ENCODE measurements at regions not wholly inside any gene's neighbourhood (a gene's known extent, or its start where the extent isn't known, plus 50 kb on each side); places are given as distances from the start of the nearest gene placed in this dataset.
"Not testable (repeated sequence)": the region's sequence is repeated elsewhere in the genome, so short reads cannot be mapped to it uniquely, and the experiment has no call there.

DNA sequence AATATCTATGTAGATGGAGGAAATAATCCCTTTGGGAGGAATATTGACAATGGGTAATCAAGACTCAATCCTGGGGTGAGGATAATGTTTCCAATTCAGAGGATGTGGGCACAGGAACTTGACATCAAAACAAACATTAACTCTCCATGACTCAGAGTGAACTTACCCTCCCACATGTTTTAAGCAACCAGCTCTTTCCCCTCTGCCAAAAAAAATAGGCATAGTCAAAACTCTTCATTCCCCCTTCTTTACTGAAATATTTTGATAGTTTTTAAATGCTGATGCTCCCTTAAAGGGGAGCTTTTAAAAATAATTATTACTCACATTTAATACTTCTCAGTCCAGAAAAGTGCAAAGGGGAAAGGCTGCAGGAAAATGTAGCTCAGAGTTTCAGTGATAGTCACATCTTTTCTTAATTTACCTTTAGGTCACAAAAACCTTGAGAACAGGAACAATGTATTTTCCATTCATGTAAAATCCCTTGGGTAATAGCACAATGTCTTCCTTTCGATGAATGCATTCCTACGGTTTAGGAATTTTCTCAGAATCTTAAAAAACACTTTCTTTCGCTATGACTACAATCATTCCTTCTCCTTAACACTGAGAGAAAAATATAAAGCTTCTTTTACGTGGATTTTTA, 298.4 kb upstream of the GRAMD2B start:
- no peaks in the 10 kb centered on the region for H3K9me3 ChIP-seq (ENCODE audit: severe bottlenecking)
- DNase-seq = no peak
- H3K27ac ChIP-seq = no peak overlapping the region
- no peak overlapping the region for H3K4me3 ChIP-seq (ENCODE audit: low read depth, low read length)
- TF ChIP-seq, protein P1, sequence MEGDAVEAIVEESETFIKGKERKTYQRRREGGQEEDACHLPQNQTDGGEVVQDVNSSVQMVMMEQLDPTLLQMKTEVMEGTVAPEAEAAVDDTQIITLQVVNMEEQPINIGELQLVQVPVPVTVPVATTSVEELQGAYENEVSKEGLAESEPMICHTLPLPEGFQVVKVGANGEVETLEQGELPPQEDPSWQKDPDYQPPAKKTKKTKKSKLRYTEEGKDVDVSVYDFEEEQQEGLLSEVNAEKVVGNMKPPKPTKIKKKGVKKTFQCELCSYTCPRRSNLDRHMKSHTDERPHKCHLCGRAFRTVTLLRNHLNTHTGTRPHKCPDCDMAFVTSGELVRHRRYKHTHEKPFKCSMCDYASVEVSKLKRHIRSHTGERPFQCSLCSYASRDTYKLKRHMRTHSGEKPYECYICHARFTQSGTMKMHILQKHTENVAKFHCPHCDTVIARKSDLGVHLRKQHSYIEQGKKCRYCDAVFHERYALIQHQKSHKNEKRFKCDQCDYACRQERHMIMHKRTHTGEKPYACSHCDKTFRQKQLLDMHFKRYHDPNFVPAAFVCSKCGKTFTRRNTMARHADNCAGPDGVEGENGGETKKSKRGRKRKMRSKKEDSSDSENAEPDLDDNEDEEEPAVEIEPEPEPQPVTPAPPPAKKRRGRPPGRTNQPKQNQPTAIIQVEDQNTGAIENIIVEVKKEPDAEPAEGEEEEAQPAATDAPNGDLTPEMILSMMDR (IDR thresholded peaks at IDR 0.05; ENCODE audit: low read depth, low read length) = no peak
- H3K27me3 ChIP-seq (ENCODE audit: insufficient read depth, low read depth, severe bottlenecking) = no peaks in the 10 kb centered on the region
- H3K36me3 ChIP-seq = no peaks in the 10 kb centered on the region

DNA sequence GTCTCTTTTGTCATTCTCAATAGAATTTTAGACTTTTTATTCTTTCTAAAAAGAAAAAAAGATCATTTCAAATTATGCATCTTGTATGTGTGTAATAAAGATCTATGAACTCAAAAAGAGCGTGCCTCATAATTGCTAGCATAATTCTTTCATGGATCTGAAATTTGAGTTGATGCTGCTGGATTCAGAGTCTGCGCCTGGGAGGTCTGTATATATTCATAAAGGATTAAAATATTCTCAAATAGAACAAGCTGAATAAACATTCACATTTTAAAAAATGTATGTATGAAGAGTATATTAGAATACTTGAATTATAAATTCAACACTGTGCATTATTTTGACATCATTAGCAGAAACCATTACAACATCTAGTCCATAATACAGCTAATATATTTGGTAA, 297.8 kb upstream of the GRAMD2B start:
- no peak overlapping the region for H3K4me3 ChIP-seq (ENCODE audit: low read depth, low read length)
- H3K36me3 ChIP-seq = no peaks in the 10 kb centered on the region
- no peaks in the 10 kb centered on the region for H3K27me3 ChIP-seq (ENCODE audit: insufficient read depth, low read depth, severe bottlenecking)
- TF ChIP-seq, protein P1 (IDR thresholded peaks at IDR 0.05; ENCODE audit: low read depth, low read length) = no peak
- no peak overlapping the region for H3K27ac ChIP-seq
- H3K9me3 ChIP-seq (ENCODE audit: severe bottlenecking) = no peaks in the 10 kb centered on the region
- no peak for DNase-seq

DNA sequence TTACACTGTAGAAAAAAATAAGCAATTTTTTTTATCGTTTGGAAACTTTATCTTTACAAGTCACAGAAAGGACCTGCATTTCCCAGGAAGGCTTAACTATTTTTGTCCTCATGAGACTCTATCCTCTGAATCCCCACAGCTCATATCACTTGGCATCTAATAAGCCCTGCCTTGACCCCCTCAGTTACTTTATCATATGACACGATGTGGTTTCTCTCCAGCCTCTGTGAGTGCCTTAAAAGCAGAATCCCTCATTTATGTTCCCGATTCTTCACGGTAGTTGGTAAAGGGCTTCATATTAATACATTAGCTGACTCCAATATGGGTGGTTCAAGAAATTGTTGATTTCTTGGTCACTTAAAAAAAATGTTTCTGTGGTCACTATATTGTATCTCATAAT, 296.6 kb upstream of the GRAMD2B start:
- Histone ChIP-seq H3K4me3 (ENCODE audit: low read depth, low read length) (no peak overlapping the region), H3K27me3 (ENCODE audit: insufficient read depth, low read depth, severe bottlenecking) (no peaks in the 10 kb centered on the region), H3K27ac (no peak overlapping the region), H3K9me3 (ENCODE audit: severe bottlenecking) (no peaks in the 10 kb centered on the region), H3K36me3 (no peaks in the 10 kb centered on the region)
- TF ChIP-seq, protein P1 (IDR thresholded peaks at IDR 0.05; ENCODE audit: low read depth, low read length) = no peak
- DNase-seq = no peak

DNA sequence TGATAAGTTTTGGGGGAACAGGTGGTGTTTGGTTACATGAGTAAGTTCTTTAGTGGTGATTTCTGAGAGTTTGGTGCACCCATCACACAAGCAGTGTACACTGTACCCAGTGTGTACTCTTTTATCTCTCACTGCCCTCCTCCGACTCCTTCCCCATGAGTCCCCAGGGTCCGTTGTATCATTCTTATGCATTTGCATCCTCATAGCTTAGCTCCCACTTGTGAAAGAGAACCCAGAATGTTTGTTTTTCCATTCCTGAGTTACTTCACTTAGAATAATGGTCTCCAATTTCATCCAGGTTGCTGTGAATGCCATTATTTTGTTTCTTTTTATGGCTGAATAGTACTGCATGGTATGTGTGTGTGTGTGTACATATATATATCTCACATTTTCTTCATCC, 295.8 kb upstream of the GRAMD2B start:
- not testable (repeated sequence) for H3K4me3 ChIP-seq (ENCODE audit: low read depth, low read length); H3K27me3 ChIP-seq (ENCODE audit: insufficient read depth, low read depth, severe bottlenecking); H3K36me3 ChIP-seq; DNase-seq; H3K9me3 ChIP-seq (ENCODE audit: severe bottlenecking); H3K27ac ChIP-seq

DNA sequence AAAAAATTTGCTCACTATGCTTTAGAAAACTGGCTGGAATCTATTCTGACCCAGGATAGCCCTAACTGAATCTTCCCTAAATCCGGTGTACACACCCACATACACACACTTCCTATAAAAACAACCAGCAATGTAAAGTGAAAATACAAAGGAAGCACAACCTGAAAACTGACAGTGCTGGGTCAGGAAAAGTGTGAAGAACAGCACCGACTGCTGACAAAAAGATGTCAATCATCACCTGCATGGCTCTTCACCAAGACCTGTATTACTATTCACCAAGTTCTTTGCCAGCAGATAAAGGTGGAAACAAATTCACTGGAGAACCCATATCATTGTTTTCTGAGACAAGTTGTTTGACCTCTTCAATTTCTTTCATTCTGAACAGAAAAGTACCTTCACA, 293.8 kb upstream of the GRAMD2B start:
- H3K9me3 ChIP-seq (ENCODE audit: severe bottlenecking) = no peaks in the 10 kb centered on the region
- TF ChIP-seq, protein P1 (IDR thresholded peaks at IDR 0.05; ENCODE audit: low read depth, low read length) = no peak
- H3K27ac ChIP-seq = no peak overlapping the region
- no peak for DNase-seq
- H3K36me3 ChIP-seq = no peaks in the 10 kb centered on the region
- H3K27me3 ChIP-seq (ENCODE audit: insufficient read depth, low read depth, severe bottlenecking) = no peaks in the 10 kb centered on the region
- no peak overlapping the region for H3K4me3 ChIP-seq (ENCODE audit: low read depth, low read length)

DNA sequence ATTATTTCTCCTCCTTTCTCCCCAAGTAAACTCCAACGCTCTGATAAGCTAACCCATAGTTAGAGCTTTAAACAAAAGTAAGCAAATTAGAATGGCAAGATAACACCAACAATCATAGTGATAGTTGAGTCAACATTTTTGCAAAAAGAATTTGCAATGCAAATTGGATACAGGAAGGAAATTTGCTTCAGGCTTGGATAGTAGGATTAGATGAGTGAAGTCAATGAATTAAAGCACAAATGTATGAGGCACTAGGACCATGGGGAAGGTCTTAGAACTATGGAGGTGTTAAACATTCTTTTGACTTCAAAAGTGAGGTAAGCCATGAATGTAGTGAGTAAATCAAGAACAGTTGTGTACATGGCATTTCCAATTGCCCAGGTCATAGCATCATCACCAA, 289.8 kb upstream of the GRAMD2B start:
- TF ChIP-seq, protein P1 (IDR thresholded peaks at IDR 0.05; ENCODE audit: low read depth, low read length) = no peak
- no peak for DNase-seq

More for the DNA sequence above, 289.8 kb upstream of the GRAMD2B start:
- H3K27me3 ChIP-seq (ENCODE audit: insufficient read depth, low read depth, severe bottlenecking) = no peaks in the 10 kb centered on the region
- H3K36me3 ChIP-seq = no peaks in the 10 kb centered on the region
- no peak overlapping the region for H3K4me3 ChIP-seq (ENCODE audit: low read depth, low read length)
- H3K27ac ChIP-seq = no peak overlapping the region
- no peaks in the 10 kb centered on the region for H3K9me3 ChIP-seq (ENCODE audit: severe bottlenecking)

All from WERI-Rb-1 (cell line).